IMR-90 (cell line): ENCODE measurements at regions not wholly inside any gene's neighbourhood (a gene's known extent, or its start where the extent isn't known, plus 50 kb on each side); places are given as distances from the start of the nearest gene placed in this dataset.

Source experiments
- ATAC-seq: fragments of 200-7000 bp; cut with Tn5 transposase; 2 replicates; pipeline ENCODE4 v1.9.1; 2020; ENCODE audit warnings: low read depth, mild to moderate bottlenecking, moderate library complexity
- BruUV-seq: library from RNA; stranded (reverse); fragments of 400-500 nt; replicated peaks from 2 replicates; lab custom pipeline; 2021; lab: Mats Ljungman, UMichigan
- CTCF ChIA-PET: fragments of 300-600 bp; formaldehyde crosslinking; extraction: SDS; loops from one replicate; lab custom pipeline; 2021; ENCODE audit warnings: antibody characterized with exemption; lab: Yijun Ruan, JAX
- POLR2A ChIA-PET: fragments of 300-600 bp; sonication (Branson Sonifier 250); formaldehyde crosslinking; loops from one replicate; lab custom pipeline; 2022; ENCODE audit warnings: antibody characterized with exemption; ENCODE audit not compliant: unreplicated experiment; lab: Charles Lee
- DNase-seq: peaks from one replicate; pipeline ENCODE4 v3.0.0; 2013
- H2AFZ ChIP-seq: replicated peaks from 2 replicates; pipeline ENCODE3; 2013; ENCODE audit warnings: low read length, mild to moderate bottlenecking; ENCODE audit not compliant: poor library complexity
- H2AK5ac ChIP-seq: 2 replicates; pipeline ENCODE4 v1.6.1; 2013; ENCODE audit warnings: low read depth, low read length, inconsistent platforms
- H2AK9ac ChIP-seq: replicated peaks from 2 replicates; pipeline ENCODE3; 2013; ENCODE audit warnings: mild to moderate bottlenecking, low read depth, low read length, moderate library complexity; ENCODE audit not compliant: poor library complexity
- H2BK120ac ChIP-seq: 2 replicates; pipeline ENCODE4 v1.6.1; 2013; ENCODE audit warnings: low read depth, low read length, inconsistent platforms
- H2BK15ac ChIP-seq: 3 replicates; pipeline ENCODE4 v1.6.1; 2013; ENCODE audit warnings: low read depth, low read length, inconsistent platforms
- H2BK20ac ChIP-seq: 2 replicates; pipeline ENCODE4 v1.6.1; 2013; ENCODE audit warnings: low read depth, mild to moderate bottlenecking, inconsistent platforms, low read length, moderate library complexity
- H2BK5ac ChIP-seq: 2 replicates; pipeline ENCODE4 v1.6.1; 2013; ENCODE audit warnings: mild to moderate bottlenecking, low read depth, low read length, inconsistent platforms; ENCODE audit not compliant: poor library complexity, severe bottlenecking
- H3K14ac ChIP-seq: replicated peaks from 2 replicates; pipeline ENCODE4 v1.6.1; 2013; ENCODE audit warnings: low read depth, low read length, inconsistent platforms
- H3K18ac ChIP-seq: 2 replicates; pipeline ENCODE4 v1.6.1; 2013; ENCODE audit warnings: low read depth, low read length, control low read depth
- H3K23ac ChIP-seq: 2 replicates; pipeline ENCODE4 v1.6.1; 2013; ENCODE audit warnings: low read depth, low read length, inconsistent platforms
- H3K27ac ChIP-seq: 2 replicates; pipeline ENCODE4 v1.5.1; 2013; ENCODE audit warnings: mild to moderate bottlenecking, control low read depth, low read length; ENCODE audit not compliant: insufficient read depth
- H3K27me3 ChIP-seq: 2 replicates; pipeline ENCODE4 v1.6.1; 2013; ENCODE audit warnings: low read length; ENCODE audit not compliant: control insufficient read depth, insufficient read depth
- H3K36me3 ChIP-seq: 2 replicates; pipeline ENCODE4 v1.6.1; 2013; ENCODE audit warnings: low read length, mixed read lengths; ENCODE audit not compliant: control insufficient read depth, insufficient read depth
- H3K4ac ChIP-seq: 2 replicates; pipeline ENCODE4 v1.6.1; 2013; ENCODE audit warnings: low read depth, low read length, inconsistent platforms
- H3K4me1 ChIP-seq: 2 replicates; pipeline ENCODE4 v1.6.1; 2013; ENCODE audit warnings: low read length, mixed read lengths; ENCODE audit not compliant: control insufficient read depth, insufficient read depth
- H3K4me2 ChIP-seq: 2 replicates; pipeline ENCODE4 v1.6.1; 2013; ENCODE audit warnings: low read depth, mild to moderate bottlenecking, control low read depth, low read length, moderate library complexity
- H3K4me3 ChIP-seq: 2 replicates; pipeline ENCODE4 v1.5.1; 2013; ENCODE audit warnings: low read depth, mild to moderate bottlenecking, control low read depth, low read length, moderate library complexity; ENCODE audit not compliant: insufficient read depth
- H3K56ac ChIP-seq: 2 replicates; pipeline ENCODE4 v1.6.1; 2013; ENCODE audit warnings: low read length, inconsistent platforms; ENCODE audit not compliant: insufficient read depth; ENCODE audit errors: extremely low read depth
- H3K79me1 ChIP-seq, 2 experiments: 2 replicates each; pipeline ENCODE4 v1.6.1; 2013; ENCODE audit warnings: low read length in 2 of 2, inconsistent platforms in 1 of 2, low read depth in 1 of 2
- H3K9ac ChIP-seq: 2 replicates; pipeline ENCODE4 v1.6.1; 2013; ENCODE audit warnings: low read depth, low read length, control low read depth
- H3K9me1 ChIP-seq: 2 replicates; pipeline ENCODE4 v1.6.1; 2013; ENCODE audit warnings: low read length, inconsistent platforms; ENCODE audit not compliant: insufficient read depth
- H3K9me3 ChIP-seq: 2 replicates; pipeline ENCODE4 v1.6.1; 2013; ENCODE audit warnings: low read length; ENCODE audit not compliant: control insufficient read depth, insufficient read depth
- H4K20me1 ChIP-seq: 2 replicates; pipeline ENCODE4 v1.6.1; 2013; ENCODE audit warnings: low read length, inconsistent platforms; ENCODE audit not compliant: insufficient read depth
- H4K5ac ChIP-seq: 2 replicates; pipeline ENCODE4 v1.6.1; 2013; ENCODE audit warnings: mild to moderate bottlenecking, low read depth, low read length, control low read depth
- H4K8ac ChIP-seq, 2 experiments: 2 replicates each; pipeline ENCODE4 v1.6.1; 2013; ENCODE audit warnings: low read depth in 2 of 2, low read length in 2 of 2, control low read depth in 1 of 2, inconsistent platforms in 1 of 2
- H4K91ac ChIP-seq: 2 replicates; pipeline ENCODE4 v1.6.1; 2013; ENCODE audit warnings: low read depth, low read length, inconsistent platforms; ENCODE audit not compliant: insufficient read depth
- CEBPB ChIP-seq: IDR thresholded peaks from 2 replicates; pipeline ENCODE4 v1.6.1; 2012; ENCODE audit warnings: low read depth, low read length, improper control_type of control experiment
- MXI1 ChIP-seq: IDR thresholded peaks from 2 replicates; pipeline ENCODE4 v1.6.1; 2012; ENCODE audit warnings: low read depth, mild to moderate bottlenecking, low read length, moderate library complexity, borderline replicate concordance
- WGBS, 2 experiments: methylation state at CpG; one replicate each; pipeline versions ENCODE4 v1.1.5 to v1.1.7; 2013; ENCODE audit warnings: missing lambda C conversion rate in 2 of 2; ENCODE audit not compliant: insufficient read length in 1 of 2; ENCODE audit errors: extremely low coverage in 2 of 2; 5-methylcytosine and 5-hydroxymethylcytosine counted together
- dilution Hi-C: fragments of 300-500 bp; cut with HindIII; formaldehyde crosslinking; loops from one replicate; pipeline ENCODE4 v1.14.3; 2018; ENCODE audit warnings: low sequenced_read_pairs; ENCODE audit not compliant: unreplicated experiment
- in situ Hi-C: fragments of 300-500 bp; cut with MboI; formaldehyde crosslinking; loops from 3 replicates; pipeline ENCODE4 v1.14.3; 2019; ENCODE audit warnings: low sequenced_read_pairs, inconsistent platforms, mixed read lengths
- intact Hi-C: fragments of 100-400 bp; cut with micrococcal nuclease; formaldehyde crosslinking; loops from 2 replicates; pipeline ENCODE4 v1.10.0; 2022

DNA sequence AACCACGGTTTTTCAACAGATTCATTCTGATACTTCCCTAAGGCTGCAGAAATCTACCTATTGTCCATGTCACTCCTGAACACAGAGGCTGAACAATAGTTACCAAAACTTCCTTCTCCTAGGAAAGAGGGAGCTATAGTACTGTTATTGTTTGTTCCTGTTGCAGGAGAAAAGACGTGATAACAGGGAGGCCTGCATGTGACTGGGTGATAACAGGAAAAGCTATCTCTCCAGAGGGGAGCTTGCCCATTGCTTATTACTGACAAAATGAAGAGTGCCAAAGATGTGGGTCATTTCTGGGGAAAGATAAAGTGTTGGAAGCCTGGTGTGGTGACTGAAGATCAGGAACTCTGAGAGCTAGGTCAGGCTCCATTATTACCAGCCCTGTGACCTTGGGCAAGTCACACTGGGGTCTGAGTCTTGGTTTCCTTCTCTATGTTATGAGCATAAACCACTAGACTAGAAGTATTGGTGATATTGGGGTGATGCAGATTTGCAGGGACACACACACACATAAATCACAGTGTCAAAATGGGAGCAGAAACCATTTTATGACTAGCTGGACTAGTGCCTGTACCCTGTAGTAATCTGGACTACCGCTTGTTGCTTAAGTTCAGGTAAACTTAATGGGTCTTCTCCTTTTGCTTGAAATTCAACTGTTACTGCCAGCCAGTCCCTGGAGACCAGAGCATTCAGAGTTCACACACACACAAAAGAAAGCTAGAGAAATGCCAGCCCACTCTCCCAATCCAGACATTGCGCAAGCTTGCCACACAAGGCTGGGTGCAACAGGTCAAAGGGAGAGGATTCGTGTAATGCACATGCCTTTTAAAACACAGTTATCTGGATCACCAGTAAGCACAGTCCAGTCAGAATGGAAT, 136.0 kb upstream of the CNR1 start:
- TF ChIP-seq MXI1 (no peak), CEBPB (peak; percentile 46; the same call in 1 of the 2 replicates)
- ChIA-PET POLR2A (no interaction called here), CTCF (no interaction called here)

More for the DNA sequence above, 136.0 kb upstream of the CNR1 start:
- Histone ChIP-seq H3K79me1 (no peaks in the 10 kb centered on the region), H2BK5ac (no peak overlapping the region), H3K36me3 (no peaks in the 10 kb centered on the region), H4K8ac (no peak overlapping the region), H4K5ac (no peak overlapping the region), H2BK15ac (no peak overlapping the region), H2BK120ac (no peak overlapping the region), H3K9ac (no peak overlapping the region), H3K14ac (no peak overlapping the region), H4K20me1 (no peaks in the 10 kb centered on the region), H3K27me3 (no peaks in the 10 kb centered on the region), H3K9me3 (peaks cover 8% of the 10 kb centered on the region), H2AK5ac (no peak overlapping the region), H2BK20ac (no peak overlapping the region), H3K9me1 (no peaks in the 10 kb centered on the region), H4K91ac (no peak overlapping the region), H3K18ac (no peak overlapping the region), H2AK9ac (no peak overlapping the region), H3K4me3 (no peak overlapping the region), H3K23ac (no peak overlapping the region), H3K27ac (no peak overlapping the region), H3K4me2 (no peak overlapping the region), H2AFZ (no peak overlapping the region), H3K4ac (no peak overlapping the region), H3K56ac (no peak overlapping the region), H3K4me1 (no peaks in the 10 kb centered on the region)
- BruUV-seq, result no TSS peak
- no CpG with 5 or more reads among the region's 5 CpGs for WGBS, 2 experiments
- DNase-seq (no peak), ATAC-seq (no peak)
- in situ Hi-C loops (no loop called here), dilution Hi-C loops (no loop called here), intact Hi-C loops (no loop called here)
